Iris pigment epithelial cell (primary cell): ENCODE measurements at regions not wholly inside any gene's neighbourhood (a gene's known extent, or its start where the extent isn't known, plus 50 kb on each side); places are given as distances from the start of the nearest gene placed in this dataset.
"Not testable (repeated sequence)": the region's sequence is repeated elsewhere in the genome, so short reads cannot be mapped to it uniquely, and the experiment has no call there.

Source experiments
- DNase-seq: peaks from one replicate; pipeline ENCODE4 v3.0.0-alpha.2; 2011; ENCODE audit warnings: low read depth

DNA sequence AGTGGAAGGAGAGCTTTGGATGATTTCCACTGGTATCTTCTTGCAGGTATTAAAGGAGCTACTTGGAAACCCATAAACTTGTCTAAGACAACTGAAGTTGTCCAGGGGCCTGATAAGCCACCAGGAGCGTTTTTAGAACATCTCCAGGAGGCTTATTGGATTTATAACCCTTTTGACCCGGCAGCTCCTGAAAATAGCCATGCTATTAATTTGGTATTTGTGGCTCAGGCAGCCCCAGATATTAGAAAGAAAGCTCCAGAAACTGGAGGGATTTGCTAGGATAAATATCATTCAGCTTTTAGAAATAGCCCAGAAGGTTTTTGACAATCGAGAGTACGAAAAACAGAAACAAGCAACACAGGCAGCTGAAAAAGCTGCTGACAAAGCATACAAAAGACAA, 461.0 kb upstream of the HTR1E start:
- no peak for DNase-seq

DNA sequence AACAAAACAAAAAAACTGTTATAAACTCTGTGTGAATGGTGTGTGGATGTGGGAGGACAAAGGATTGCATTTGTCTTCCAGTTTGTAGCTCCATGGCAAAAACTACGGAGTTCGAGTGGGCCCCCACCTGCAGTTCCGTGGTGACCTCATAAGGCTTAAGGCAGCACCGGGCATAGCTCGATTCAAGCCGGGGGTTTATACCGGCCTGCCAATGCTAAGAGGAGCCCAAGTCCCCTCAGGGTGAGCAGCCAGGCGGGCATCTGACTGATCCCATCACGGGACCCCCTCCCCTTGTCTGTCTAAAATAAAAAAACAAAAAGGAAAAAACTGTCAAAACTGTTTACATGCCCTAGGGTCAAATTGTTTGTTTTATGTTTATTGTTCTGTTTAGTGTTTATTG, 463.2 kb upstream of the HTR1E start:
- no peak for DNase-seq

DNA sequence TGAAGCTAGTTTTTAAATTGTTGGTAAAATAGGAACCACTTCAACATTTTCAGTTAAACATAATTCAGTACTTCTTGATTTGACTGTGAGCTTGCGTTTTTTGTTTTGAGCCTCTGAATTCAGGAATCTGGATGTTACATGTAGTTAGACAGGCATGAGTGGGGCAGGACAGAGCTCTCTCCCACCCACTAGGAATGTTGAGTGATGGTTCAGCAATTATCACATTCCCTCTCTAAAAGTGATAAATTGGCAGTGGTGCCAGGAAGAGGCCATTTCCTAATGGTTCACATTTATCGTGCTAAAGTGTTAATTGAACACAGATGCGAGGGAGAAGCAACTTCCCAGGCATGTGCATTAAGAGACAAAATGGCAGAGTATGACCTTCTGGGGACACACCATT, 465.5 kb upstream of the HTR1E start:
- DNase-seq: no peak

DNA sequence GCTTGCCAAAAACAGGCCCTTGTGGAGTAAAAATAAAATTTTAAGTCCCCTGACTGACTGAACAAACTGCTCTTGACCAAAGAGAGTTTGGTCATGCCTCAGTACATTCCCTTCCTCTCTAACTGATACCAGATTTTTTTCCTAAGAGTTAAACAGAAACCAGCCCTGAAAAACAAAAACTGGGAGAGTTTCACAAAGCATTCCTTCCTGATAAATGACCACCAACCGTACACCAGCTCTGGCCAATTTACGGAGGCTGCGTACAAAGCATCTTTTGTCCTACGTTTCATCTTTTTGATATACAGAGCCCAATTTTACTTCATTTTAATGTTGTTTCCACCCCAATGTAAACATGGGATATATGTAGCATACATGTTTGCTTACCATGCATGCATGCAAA, 477.4 kb upstream of the HTR1E start:
- no peak for DNase-seq

DNA sequence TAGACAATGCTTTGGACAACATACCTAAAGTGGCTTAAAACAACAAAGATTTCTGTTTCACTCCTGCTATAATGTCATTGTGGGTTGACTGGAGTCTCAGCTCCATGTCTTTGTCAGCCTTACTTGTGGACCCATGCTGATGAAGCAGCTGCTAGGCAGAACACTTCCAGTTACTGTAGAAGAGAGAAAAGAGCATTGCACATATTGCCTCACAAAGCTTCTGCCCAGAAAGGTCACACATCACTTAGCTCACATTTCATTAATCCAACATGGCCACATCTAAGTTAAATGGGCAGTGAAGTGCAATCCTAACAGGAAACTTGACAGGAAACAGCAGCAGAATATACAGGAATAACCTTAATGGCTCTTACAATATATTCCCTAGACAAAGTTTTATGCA, 480.5 kb upstream of the HTR1E start:
- DNase-seq: no peak

DNA sequence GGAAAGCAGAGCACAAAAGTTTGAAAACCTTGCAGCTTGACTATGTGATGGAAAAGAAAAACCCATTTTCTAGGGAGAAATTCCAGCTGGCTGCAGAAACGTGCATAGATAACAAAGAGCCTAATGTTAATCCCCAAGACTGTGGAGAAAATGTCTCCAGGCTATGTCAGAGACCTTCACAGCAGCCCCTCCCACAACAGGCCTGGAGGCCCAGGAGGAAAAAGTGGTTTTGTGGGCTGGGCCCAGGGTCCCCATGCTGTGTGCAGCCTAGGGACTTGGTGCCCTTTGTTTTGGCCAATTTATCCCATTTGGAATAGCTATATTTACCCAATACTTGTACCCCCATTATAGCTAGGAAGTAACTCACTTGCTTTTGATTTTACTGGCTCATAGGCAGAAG, 484.1 kb upstream of the HTR1E start:
- no peak for DNase-seq

DNA sequence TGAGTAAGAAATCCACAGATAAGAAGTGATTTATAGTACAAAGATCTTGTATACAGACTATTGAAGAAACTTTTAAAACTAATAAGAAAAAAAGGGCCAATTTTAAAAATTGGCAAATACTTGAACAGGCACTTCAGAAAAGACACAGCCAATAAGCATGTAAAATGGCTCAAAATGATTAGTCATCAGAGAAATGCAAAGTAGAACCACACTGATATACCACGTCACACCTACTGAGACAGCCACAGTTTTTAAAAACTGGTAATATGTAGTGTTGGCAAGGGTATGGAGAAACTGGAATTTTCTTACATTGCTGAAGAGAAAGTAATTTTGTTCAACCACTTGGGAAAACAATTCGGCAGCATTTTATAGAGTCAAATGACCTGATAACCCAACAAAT, 488.9 kb upstream of the HTR1E start:
- DNase-seq: no peak

DNA sequence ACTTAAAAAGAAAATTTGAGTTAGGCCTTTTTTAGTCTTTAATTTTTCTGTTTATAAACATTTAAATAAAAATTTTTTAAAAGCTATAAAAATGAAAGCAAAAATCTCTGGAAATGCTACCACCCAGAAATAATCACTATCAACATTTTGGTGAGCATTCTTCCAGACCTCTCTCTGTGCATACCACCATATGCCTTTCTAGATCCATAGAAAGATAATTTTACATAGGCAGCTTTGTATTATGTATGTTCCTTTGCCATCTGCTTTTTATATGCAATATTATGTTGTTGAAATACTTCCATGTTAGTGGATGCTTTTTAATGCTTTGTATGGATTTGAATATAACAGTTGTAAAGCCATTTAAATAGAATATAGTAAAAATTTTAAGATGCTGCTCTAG, 496.7 kb upstream of the HTR1E start:
- no peak for DNase-seq

DNA sequence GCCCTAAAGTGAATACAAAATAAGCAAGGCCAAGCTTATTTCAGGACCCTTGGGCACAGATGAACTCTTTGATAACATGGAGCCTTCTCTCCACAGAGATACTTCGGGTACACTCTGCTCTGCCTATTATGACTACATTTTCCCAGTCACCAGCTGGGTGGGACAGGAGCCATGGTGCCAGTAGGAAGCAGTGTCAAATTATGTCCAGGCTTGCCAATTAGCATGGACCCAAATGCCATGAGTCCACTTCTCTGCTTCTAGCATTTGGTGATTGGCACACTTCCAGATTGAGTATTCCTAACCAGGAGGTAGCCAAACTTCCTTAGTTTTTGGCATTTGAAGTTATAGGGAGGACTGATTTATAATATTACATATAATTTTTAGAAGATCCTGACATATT, 513.8 kb upstream of the HTR1E start:
- DNase-seq: no peak

DNA sequence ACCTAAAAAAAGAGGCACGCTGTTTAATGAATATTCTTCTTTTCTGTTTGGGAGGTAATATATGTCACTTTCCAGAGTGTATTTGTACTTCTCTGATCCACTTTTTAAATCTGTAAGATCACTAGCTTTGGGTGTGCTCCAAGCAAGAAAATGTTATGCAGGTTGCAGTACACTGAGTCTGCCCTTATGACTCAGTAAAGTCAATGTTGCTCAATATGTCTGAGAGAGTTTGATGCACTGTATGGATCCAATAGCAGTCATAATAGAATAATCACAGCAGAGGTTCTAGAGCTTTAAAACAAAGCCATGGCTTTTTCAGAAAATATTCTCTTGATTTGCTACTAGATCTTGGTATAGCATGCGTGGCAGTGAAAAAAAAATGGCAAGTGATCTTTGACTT, 525.3 kb upstream of the HTR1E start:
- DNase-seq: no peak

DNA sequence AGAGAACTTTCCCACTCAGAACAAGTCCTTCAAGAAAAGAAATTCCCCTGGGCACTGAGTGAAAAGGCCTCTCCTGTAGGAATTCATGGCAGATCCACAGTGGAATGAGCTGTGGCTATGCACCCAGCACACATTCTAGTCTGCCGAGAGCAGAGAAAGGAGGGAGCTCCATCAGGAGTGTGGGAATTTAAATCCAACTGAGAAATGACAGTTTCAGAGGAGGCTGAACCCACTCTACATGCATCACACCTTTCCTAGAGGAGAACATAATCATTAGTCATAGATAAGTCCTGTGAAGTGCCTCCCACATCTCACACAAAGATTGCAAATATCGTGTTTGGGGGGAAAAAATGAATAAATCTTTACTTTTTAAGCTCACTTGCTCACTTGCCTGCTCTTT, 530.2 kb upstream of the HTR1E start:
- no peak for DNase-seq

DNA sequence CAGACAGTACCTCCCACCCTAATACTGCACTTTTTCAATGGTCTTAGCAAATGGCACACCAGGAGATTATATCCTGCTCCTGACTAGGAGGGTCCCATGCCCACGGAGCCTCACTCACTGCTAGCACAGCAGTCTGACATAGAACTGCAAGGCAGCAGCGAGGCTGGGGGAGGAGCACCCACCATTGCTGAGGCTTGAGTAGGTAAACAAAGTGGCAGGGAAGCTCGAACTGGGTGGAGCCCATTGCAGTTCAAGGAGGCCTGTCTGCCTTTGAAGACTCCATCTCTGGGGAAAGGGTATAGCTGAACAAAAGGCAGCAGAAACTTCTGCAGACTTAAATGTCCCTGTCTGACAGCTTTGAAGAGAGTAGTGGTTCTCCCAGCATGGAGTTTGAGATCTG, 544.5 kb upstream of the HTR1E start:
- DNase-seq: not testable (repeated sequence)

DNA sequence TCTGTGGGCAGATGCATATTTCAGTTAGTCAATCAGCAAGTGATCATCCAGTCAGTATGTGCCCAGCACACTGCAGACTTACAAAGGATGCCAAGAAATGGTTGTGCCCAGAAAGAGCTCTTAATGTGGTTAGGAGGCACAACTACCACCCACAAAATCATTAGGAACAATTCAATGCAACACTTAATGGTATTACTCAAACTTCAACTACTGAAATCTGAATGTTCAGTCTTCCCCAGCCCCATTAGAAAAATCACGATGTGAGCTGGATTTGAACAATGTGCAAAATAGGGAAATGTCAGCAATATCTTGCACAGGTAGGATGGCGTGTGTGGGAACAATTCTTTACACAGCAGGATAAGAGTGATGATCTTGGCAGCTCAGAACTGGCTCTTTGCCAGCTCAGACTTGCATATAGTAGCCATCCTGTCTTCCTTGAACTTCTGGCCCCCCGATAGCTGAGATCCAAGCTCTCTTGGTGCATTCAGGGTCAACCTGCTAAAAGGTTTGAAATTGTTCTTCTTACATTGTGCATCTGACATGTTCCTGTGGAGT, 556.7 kb upstream of the HTR1E start:
- no peak for DNase-seq

DNA sequence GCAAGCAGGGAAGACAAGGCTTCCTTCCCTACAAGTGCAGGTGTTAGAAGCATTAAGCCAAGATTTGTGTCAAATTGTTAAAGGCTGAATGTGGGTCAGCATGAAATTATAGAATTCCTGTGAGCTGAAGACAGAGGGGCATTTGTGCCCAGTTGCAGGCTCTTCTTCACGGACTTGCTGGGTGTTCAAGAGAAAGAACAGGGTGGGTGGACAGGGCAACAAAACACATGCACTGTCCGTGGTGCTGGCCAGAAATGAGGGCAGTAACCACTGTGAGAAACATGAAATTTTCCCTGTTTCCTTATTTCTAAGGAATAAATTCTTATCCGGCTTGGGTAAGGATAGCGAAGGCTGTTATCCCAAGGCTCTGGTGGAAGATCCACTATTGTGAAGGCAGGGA, 579.5 kb upstream of the HTR1E start:
- DNase-seq: no peak

DNA sequence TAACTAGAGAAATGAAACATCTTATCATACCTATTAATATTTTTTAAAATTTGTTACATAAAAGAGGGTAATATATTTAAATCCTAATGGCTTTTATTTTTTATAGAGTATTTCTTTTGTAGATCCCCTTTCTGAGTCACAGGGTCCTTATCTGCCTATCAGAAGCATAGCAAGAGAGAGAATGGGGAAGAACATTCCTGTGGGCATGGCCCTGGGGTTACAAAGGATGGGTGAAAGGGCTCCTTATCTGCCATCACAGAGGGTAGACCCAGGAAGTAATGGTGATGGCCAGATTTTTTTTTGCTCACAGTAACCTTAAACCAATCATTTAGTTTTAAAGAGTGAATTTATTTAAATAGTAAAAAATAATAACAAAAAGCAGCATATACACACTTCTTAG, 582.1 kb upstream of the HTR1E start:
- no peak for DNase-seq

DNA sequence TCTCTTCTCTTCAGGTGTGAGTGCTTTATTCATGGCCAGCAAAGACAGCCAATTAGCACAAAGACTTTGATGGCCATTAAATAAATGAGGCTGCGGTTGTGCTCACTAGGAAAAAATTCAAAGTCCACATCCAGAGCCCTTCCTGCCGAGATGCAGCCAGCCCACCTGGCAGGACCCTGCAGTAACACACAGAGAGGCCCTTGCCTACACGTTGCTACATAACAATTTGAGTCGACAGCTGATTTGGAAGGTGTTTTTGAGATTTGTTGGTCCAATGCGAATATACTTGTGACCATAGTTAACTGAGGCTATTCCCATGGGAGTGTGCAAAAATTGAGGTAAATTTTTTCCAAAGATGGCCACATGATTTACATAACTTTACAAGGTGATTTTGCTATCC, 605.4 kb upstream of the HTR1E start:
- no peak for DNase-seq

DNA sequence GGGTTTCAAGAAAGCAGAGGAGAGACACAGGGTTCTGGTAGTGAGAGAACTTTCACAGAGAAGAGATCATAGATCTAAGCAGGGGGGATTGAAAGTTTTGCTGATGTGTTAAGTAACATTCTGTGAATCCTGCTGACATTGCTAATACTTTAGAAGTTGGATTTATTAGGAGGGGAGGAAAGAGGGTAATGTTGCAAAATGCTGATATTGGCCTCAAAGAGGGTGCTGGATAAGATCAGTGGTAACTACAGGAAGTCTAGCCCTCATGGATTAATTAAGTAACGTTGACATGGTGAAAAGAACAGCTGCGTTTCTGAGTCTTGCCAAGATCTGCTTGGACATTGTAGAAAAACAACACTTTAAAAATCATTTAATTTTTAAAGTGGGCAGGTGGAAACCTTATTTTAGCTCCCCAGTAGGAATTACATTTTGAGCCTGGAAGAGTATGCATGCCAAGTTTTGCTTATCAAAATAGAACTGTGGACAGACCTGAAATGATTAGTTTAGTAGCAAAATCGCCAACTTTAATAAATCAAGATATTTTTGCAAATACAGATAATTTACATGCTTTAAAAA, 606.0 kb upstream of the HTR1E start:
- no peak for DNase-seq

DNA sequence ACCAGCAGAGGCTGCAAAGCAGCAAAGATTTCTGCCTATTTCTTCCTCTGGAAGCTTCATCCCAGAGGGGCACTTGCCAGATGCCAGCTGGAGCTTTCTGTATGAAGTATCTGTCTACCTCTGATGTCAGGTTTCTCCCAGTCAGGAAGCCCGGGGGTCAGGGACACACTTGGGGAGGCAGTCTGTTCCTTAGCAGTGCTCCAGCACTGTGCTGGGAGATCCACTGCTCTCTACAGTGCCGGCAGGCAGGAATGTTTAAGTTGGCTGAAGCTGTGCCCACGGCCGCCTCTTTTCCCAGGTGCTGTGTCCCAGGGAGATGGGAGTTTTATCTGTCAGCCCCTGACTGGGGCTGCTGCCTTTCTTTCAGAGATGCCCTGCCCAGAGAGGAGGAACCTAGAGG, 631.1 kb upstream of the HTR1E start:
- no peak for DNase-seq

DNA sequence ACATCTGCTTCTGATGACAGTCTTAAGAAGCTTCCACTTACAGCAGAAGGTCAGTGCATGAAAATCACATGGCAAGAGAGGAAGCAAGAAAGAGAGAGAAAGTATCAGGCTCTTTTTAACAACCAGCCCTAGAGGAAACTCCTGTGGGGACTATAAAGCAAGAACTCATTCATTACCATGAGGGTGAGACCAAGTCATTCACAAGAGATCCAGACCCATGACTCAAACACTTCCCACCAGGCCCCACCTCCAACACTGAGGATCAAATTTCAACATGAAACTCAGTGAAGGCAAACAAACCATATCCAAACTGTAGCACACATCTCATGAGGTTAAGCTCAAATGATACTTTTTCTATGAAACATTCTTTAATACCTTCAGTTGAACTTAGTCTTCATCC, 643.2 kb upstream of the SYNCRIP start:
- DNase-seq: no peak

DNA sequence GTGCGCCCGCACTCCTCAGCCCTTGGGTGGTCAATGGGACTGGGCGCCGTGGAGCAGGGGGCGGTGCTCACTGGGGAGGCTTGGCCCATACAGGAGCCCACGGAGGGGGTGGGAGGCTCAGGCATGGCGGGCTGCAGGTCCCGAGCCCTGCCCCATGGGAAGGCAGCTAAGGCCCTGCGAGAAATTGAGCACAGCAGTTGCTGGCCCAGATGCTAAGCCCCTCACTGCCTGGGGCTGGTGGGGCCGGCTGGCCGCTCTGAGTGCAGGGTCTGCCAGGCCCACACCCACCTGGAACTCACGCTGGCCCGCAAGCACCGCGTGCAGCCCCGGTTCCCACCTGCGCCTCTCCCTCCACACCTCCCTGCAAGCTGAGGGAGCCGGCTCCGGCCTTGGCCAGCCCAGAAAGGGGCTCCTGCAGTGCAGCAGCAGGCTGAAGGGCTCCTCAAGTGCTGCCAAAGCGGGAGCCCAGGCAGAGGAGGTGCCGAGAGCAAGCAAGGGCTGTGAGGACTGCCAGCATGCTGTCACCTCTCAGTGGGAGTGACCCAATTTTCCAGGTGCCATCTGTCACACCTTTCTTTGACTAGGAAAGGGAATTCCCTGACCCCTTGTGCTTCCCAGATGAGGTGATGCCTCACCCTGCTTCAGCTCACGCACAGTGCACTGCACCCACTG, 642.3 kb upstream of the SYNCRIP start:
- not testable (repeated sequence) for DNase-seq

DNA sequence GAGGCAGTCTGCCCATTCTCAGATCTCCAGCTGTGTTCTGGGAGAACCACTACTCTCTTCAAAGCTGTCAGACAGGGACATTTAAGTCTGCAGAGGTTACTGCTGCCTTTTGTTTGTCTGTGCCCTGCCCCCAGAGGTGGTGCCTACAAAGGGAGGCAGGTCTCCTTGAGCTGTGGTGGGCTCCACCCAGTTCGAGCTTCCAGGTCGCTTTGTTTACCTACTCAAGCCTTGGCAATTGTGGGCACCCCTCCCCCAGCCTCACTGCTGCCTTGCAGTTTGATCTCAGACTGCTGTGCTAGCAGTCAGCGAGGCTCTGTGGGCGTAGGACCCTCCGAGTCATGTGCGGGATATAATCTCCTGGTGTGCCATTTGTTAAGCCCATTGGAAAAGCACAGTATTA, 640.9 kb upstream of the SYNCRIP start:
- not testable (repeated sequence) for DNase-seq

DNA sequence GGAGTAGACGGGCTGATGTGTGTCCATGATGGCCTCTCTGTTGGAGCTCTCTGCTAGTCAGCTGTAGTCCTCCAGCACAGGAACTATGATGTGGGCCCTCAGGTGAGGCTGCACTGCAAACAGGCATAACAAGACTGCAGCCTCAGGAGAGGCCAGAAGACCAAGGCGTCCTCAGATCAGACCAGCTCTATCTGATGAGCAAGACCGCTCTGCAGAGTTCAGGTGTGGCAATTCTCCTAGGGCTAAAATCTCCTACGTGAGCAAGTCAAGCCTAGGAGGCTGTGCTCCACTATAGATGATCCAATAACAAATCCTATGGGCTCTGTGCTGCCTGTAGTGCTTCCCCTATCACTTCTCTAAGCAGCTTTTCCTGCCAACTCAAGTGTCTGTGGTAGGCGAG, 633.4 kb upstream of the SYNCRIP start:
- no peak for DNase-seq

DNA sequence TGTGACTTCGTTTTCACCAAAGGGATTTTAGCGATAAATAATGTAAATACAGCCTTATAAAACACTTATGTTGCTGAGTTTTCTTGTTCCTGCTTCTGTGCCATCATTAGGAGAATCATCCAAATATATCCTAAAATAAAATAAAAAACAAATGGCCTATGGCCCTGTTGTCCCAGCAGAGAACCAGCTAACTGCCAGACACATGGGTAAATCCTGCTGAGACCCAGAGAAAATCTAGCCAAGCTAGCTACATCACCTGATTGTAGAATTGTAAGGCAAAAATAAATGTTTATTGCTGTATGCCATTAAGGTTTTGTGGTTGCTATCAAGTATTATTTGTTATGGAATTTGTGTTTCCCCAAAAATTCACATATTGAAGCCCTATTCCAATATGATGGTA, 631.2 kb upstream of the SYNCRIP start:
- no peak for DNase-seq

DNA sequence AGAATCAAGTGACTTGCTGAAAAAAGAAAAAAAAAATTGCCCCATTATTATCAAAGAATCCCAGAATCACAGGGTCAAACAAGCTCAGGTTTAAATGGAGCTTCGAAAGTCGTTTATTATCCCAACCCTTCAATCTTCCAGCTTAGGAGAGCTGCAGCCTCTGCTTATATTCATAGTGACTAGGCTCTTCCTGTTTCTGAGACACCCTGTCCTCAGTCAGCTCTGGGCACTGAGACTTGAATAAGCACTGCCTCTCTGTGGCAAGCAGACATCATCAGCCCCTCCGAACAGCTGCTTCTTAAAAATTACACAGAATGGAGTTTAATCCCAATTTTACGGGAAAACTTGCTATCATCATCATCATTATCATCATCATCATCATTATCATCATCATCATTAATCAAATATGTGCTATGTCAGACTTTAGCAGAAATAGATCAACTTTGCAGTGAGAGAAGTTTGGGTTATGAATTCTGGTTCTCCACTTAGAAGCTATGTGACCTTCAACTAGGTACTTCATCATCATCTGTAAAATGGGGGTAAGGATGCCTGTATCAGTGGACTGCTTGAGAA, 614.0 kb upstream of the SYNCRIP start:
- no peak for DNase-seq
